ENCODE measurements at regions not wholly inside any gene's neighbourhood (a gene's known extent, or its start where the extent isn't known, plus 50 kb on each side); places are given as distances from the start of the nearest gene placed in this dataset.

GRCh38 chr2:237251986-237252385 is 162.0 kb downstream of the COL6A3 start:
- DNase-seq, result no peak

GRCh38 chr2:237253046-237253702 is 160.8 kb downstream of the COL6A3 start:
- DNase-seq, result no peak

- no peak for DNase-seq
Measured at GRCh38 chr2:237254369-237254861, 159.5 kb downstream of the COL6A3 start.

DNA sequence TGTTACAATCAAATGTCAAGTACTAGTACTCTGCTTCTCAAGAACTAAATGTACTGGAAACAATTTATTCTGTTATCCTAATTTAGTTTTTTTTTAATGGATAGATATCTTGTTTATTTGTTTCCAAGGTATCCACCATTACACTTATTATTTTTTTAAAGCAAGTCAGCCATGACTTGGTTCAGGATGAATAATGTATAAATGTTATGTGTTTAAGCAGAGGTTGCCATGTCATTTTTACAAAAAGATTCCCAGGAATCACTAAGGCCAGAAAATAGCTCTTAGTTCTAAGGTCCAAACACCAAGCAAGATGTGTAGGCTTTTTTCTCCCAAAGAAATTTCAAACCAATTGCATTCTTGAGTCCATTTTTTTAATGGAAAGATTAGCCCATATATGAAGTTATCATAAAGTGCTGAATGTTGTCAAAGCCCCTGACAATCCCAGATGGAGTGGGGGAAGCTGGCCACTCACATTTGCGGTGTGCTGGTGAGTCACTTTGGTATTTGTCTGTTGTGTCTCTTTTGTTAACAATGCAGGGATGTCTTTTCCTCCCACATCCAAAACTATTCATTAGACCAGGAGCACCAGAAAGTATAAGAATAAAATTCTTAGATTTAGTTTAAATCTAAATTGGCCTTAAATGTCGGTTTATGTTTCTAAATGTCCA is 158.9 kb downstream of the COL6A3 start:
- no peak for DNase-seq

DNA sequence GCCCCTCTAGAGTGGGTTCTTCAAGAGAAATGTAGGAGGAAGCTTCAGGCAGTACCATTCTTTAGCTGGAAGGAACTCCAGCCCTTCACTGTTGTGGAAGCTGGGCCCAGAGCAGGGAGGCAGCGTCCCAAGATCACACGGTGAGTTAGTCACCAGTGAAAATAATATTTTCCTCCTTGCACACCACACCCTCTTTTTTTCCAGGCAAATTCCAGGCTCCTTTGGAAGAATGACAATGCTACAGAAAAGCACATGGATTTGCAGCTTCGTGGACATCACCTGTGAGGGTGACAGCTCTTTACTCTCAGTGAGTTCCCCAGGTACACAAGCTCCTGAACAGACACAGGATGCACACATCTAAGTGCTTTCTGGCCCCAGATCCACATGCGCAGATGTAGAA is 157.1 kb downstream of the COL6A3 start:
- no peak for DNase-seq

DNA sequence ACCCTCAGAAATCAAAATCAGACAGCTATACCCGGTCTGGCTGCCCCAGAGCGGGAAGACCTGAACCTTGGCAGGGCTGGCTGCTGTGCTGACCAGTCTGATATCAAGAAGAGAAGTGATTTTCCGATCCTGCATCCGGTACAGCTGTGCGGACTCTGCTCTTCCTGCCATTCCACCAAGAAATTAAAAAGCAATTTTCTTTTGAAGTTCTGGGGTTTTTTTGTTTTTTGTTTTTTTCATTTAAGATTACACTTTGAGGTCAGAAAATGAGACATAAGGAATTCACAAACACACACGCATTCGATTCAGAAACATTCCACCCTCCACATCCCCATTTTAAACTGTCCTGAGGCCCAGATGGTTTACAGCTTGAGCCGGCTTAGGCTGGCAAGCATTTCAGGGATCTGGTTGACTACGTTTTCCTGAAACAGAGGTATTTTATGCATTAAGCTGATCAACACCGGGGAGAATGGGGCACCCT is 156.5 kb downstream of the COL6A3 start:
- DNase-seq, result no peak

DNA sequence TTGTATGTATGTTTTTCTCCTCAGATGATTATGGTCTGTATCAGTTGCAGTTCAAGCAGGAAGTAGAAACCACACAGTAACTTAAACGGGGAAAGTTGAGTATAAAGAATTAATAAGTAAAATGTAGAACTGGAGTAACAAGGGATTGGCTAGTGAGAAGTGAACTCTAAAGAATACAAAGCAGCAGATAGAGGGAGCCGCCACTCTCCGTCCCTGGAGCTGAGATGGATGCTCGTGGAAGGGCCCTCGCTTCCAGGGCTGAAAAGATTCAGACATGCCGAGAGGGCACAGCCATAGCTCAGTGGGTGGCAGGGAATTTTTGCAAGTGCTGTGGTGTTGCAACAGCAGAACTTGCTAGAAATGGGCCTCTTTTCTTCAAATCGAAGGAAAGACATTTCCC is 155.8 kb downstream of the COL6A3 start:
- DNase-seq, result no peak

DNA sequence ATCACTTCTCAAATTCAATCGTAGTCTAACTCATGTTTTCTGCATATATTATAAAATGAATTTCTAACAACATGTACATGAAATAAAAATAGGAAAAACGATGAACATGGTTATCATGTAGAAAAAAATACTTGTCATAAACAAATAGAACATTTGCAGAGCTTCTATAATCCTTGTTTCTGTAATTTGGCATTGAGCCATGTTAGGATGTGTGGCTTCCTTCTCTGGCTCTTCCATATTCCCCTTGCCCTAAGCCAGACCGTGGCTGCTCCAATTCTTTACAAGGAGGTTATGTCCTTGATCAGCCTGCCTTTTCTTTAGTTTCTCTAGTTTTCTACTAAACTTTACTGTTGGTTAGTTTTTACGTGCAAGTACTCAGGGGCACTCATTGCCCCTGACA is 155.3 kb downstream of the COL6A3 start:
- no peak for DNase-seq

- DNase-seq, result no peak
Measured at GRCh38 chr2:237259201-237259600, 154.8 kb downstream of the COL6A3 start.

- DNase-seq, result no peak
Measured at GRCh38 chr2:237260039-237260620, 153.8 kb downstream of the COL6A3 start.

- no peak for DNase-seq
Measured at GRCh38 chr2:237260686-237261085, 153.3 kb downstream of the COL6A3 start.

DNA sequence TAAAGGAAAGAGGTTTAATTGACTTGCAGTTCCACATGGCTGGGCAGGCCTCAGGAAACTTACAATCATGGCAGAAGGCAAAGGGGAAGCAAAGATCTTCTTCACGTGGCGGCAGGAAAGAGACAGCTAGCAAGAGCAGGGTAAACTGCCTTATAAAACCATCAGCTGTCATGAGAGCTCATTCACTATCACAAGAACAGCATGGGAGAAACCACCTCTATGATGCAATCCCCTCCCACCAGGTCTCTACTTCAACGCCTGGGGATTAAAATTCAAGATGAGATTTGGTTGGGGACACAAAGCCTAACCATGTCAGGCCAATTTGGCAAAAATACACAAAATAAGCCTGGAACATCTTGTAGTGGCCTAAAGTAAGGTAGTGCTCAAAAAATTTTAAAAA is 152.6 kb downstream of the COL6A3 start:
- no peak for DNase-seq

- DNase-seq, result no peak
Measured at GRCh38 chr2:237262838-237263771, 150.9 kb downstream of the COL6A3 start.

GRCh38 chr2:237264480-237265219 is 149.3 kb downstream of the COL6A3 start:
- DNase-seq, result no peak

DNA sequence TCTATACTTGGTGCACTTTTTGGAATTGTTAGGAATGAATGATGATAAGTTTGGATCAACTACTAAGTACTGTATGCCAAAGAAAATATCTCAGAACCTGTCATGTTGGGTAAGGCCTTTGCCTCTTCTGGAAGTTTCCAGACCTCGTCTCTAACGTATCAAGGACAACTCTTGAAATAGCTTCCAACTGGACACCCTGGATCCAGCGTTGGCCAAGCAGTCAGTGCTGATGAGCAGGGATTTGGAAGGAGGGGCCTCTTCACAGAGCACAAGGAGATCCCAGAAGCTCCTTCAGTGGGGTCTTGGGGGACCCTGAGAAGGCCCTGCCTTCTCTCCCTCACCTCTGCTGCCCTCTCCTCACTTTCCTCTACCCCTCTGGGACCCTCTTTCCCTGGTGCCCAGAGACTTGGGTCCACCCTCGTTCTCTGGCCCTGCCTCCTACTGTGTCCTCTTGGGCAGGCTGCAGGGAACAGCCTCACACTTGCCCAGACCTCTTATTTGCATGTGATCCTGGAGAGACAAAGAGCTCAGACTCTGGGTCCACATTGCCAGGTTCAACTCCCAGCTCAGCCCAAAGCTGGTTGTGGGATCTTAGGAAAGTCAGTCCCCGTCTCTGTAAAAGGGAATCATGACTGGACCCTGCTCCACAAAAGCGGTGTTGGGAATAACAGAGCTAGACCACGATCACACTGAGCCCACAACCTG is 145.8 kb downstream of the COL6A3 start:
- DNase-seq, result no peak

GRCh38 chr2:237269138-237269875 is 144.7 kb downstream of the COL6A3 start:
- no peak for DNase-seq

GRCh38 chr2:237270520-237270919 is 143.4 kb downstream of the COL6A3 start:
- no peak for DNase-seq

- no peak for DNase-seq
Measured at GRCh38 chr2:237271698-237272652, 142.0 kb downstream of the COL6A3 start.

Data from activated CD8-positive, alpha-beta memory T cell treated with anti-CD3 and anti-CD28 coated beads, Interleukin-2, amount 50 U/mL, for 4 hours (primary cell).